Endothelial cell of umbilical vein (primary cell): ENCODE measurements at regions not wholly inside any gene's neighbourhood (a gene's known extent, or its start where the extent isn't known, plus 50 kb on each side); places are given as distances from the start of the nearest gene placed in this dataset.

Experiments
- BruUV-seq: library from RNA; stranded (reverse); fragments of 400-500 nt; replicated peaks from 2 replicates; lab custom pipeline; 2021; lab: Mats Ljungman, UMichigan
- CTCF ChIA-PET: fragments of 300-600, 350-600 bp; sonication (Branson Sonifier 250); formaldehyde crosslinking; loops from one replicate; lab custom pipeline; 2021; ENCODE audit warnings: antibody characterized with exemption, inconsistent platforms; lab: Charles Lee
- POLR2A ChIA-PET: fragments of 300-600, 350-600 bp; sonication (Branson Sonifier 250); formaldehyde crosslinking; loops from one replicate; lab custom pipeline; 2021; ENCODE audit warnings: antibody characterized with exemption, inconsistent platforms; lab: Charles Lee
- DNase-seq: peaks from one replicate; pipeline ENCODE4 v3.0.0-alpha.2; 2011; ENCODE audit warnings: low read depth, low spot score
- FAIRE-seq: peaks from 2 replicates; lab custom pipeline; 2011; peaks lifted over from hg19 to GRCh38; lab: Jason Lieb, UNC
- H2AFZ ChIP-seq: 2 replicates; pipeline ENCODE4 v1.6.0; 2012; ENCODE audit warnings: low read depth, low read length, control low read depth, inconsistent platforms
- H3K27ac ChIP-seq: 2 replicates; pipeline ENCODE4 v1.5.1; 2011; ENCODE audit warnings: low read depth, mild to moderate bottlenecking, control low read depth, low read length, moderate library complexity; ENCODE audit not compliant: insufficient read depth
- H3K27me3 ChIP-seq, 2 experiments: 2 replicates each; pipeline versions ENCODE4 v1.6.0 to v1.6.1; 2011; ENCODE audit warnings: low read length in 2 of 2, mixed read lengths in 1 of 2; ENCODE audit not compliant: control insufficient read depth in 2 of 2, insufficient read depth in 2 of 2
- H3K36me3 ChIP-seq, 2 experiments: 2 replicates in 1 of 2; 3 replicates in 1 of 2; pipeline ENCODE4 v1.5.1; 2011; ENCODE audit warnings: low read length in 2 of 2, mild to moderate bottlenecking in 1 of 2, moderate library complexity in 1 of 2; ENCODE audit not compliant: control insufficient read depth in 2 of 2, insufficient read depth in 2 of 2; ENCODE audit errors: extremely low read depth in 1 of 2
- H3K4me1 ChIP-seq: 3 replicates; pipeline ENCODE4 v1.5.1; 2011; ENCODE audit warnings: mild to moderate bottlenecking, low read length; ENCODE audit not compliant: control insufficient read depth, insufficient read depth; ENCODE audit errors: extremely low read depth
- H3K4me2 ChIP-seq: 2 replicates; pipeline ENCODE4 v1.6.1; 2011; ENCODE audit warnings: low read length, control low read depth, mixed read lengths; ENCODE audit not compliant: insufficient read depth
- H3K4me3 ChIP-seq, 3 experiments: fragments of 200-600 bp in 1 of 3; sonication (generic), shearing (Covaris generic) in 1 of 3; replicated peaks in 1 of 3; 2 replicates each; pipeline ENCODE4 v1.5.1; 2011 to 2016; ENCODE audit warnings: control low read depth in 3 of 3, low read length in 3 of 3, mild to moderate bottlenecking in 2 of 3, inconsistent platforms in 1 of 3, low read depth in 1 of 3, moderate library complexity in 1 of 3; ENCODE audit not compliant: insufficient read depth in 1 of 3
- H3K79me2 ChIP-seq: 2 replicates; pipeline ENCODE4 v1.6.0; 2012; ENCODE audit warnings: low read length, inconsistent platforms; ENCODE audit not compliant: control insufficient read depth, insufficient read depth
- H3K9ac ChIP-seq: replicated peaks from 2 replicates; pipeline ENCODE3; 2011; ENCODE audit warnings: low read length, control low read depth; ENCODE audit not compliant: insufficient read depth; ENCODE audit errors: extremely low read depth
- H3K9me1 ChIP-seq: replicated peaks from 3 replicates; pipeline ENCODE4 v1.6.0; 2011; ENCODE audit warnings: mild to moderate bottlenecking, low read length; ENCODE audit not compliant: control insufficient read depth, insufficient read depth; ENCODE audit errors: extremely low read depth
- H3K9me3 ChIP-seq: replicated peaks from 2 replicates; pipeline ENCODE4 v1.5.1; 2012; ENCODE audit warnings: low read length, inconsistent platforms; ENCODE audit not compliant: control insufficient read depth, insufficient read depth
- H4K20me1 ChIP-seq: replicated peaks from 2 replicates; pipeline ENCODE3; 2011; ENCODE audit warnings: mild to moderate bottlenecking, low read length; ENCODE audit not compliant: control insufficient read depth, insufficient read depth; ENCODE audit errors: extremely low read depth
- EZH2 ChIP-seq: IDR thresholded peaks from 2 replicates; pipeline ENCODE4 v1.6.1; 2012; ENCODE audit warnings: borderline replicate concordance, low read depth, mild to moderate bottlenecking, moderate library complexity, low read length, inconsistent platforms; ENCODE audit not compliant: severe bottlenecking
- POLR2A ChIP-seq: IDR thresholded peaks from 2 replicates; pipeline ENCODE4 v1.6.1; 2012; ENCODE audit warnings: low read depth, mild to moderate bottlenecking, control low read depth, low read length
- dilution Hi-C: fragments of 300-500 bp; cut with MboI; formaldehyde crosslinking; loops from one replicate; pipeline ENCODE4 v1.15.0; 2019; ENCODE audit warnings: low sequenced_read_pairs; ENCODE audit not compliant: extremely low pct_ligation_motif_present
- intact Hi-C: fragments of 100-400 bp; cut with micrococcal nuclease; formaldehyde crosslinking; loops from one replicate; pipeline ENCODE4 v1.10.0; 2022

- H3K27ac ChIP-seq: no peak overlapping the region
- H3K27me3 ChIP-seq: no peaks in the 10 kb centered on the region
- DNase-seq (no peak), FAIRE-seq (no peak)
- CTCF ChIA-PET: no interaction called here
- dilution Hi-C loops (no loop called here), intact Hi-C loops (no loop called here)
- no peaks in the 10 kb centered on the region for H4K20me1 ChIP-seq
- TF ChIP-seq EZH2 (no peak), POLR2A (no peak)
- POLR2A ChIA-PET: no interaction called here
- BruUV-seq: no TSS peak
- H3K9me1 ChIP-seq: no peaks in the 10 kb centered on the region
- H3K4me2 ChIP-seq: no peak overlapping the region
- H2AFZ ChIP-seq: no peak overlapping the region
- H3K36me3 ChIP-seq: no peaks in the 10 kb centered on the region
- no peaks in the 10 kb centered on the region for H3K4me1 ChIP-seq
- peaks cover 1% of the 10 kb centered on the region for H3K9me3 ChIP-seq
- no peak overlapping the region for H3K4me3 ChIP-seq
- no peak overlapping the region for H3K9ac ChIP-seq
- no peaks in the 10 kb centered on the region for H3K79me2 ChIP-seq
These were observed 218.7 kb upstream of the MTNR1B start for GRCh38 chr11:92750794-92751193.

DNA sequence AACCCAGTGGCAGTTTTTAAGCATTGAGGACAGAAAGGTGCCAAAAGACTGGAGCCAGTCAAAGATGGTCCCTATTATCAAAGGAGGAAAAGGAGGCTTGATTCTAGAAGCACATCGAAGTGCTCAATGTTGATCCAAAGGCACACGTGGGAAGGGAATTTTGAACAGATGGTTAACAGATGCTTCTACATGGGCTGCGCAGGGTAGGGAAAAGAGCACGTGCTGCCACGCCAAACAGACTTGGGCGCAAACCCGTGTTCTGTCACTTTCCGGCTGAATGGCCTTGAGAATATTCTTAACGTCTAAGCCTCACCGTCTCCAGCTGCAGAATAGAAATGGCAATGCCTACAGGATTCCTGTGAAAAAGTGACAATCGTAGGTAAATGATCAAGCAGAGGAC lies 217.9 kb upstream of the MTNR1B start:
- no peak overlapping the region for H2AFZ ChIP-seq
- H3K4me1 ChIP-seq: no peaks in the 10 kb centered on the region
- no peak for TF ChIP-seq POLR2A
- ChIA-PET CTCF (no interaction called here), POLR2A (no interaction called here)
- no peak overlapping the region for H3K4me2 ChIP-seq
- intact Hi-C loops: no loop called here
- H4K20me1 ChIP-seq: no peaks in the 10 kb centered on the region
- dilution Hi-C loops: no loop called here
- H3K27ac ChIP-seq: no peak overlapping the region
- FAIRE-seq: no peak
- H3K9me3 ChIP-seq: peaks cover 1% of the 10 kb centered on the region
- no peak for DNase-seq
- H3K4me3 ChIP-seq: no peak overlapping the region
- BruUV-seq: no TSS peak
- no peak overlapping the region for H3K9ac ChIP-seq
- no peaks in the 10 kb centered on the region for H3K27me3 ChIP-seq
- H3K36me3 ChIP-seq: no peaks in the 10 kb centered on the region
- H3K79me2 ChIP-seq: no peaks in the 10 kb centered on the region
- no peaks in the 10 kb centered on the region for H3K9me1 ChIP-seq
